Psoas muscle (tissue), 7 donors: ENCODE measurements at regions not wholly inside any gene's neighbourhood (a gene's known extent, or its start where the extent isn't known, plus 50 kb on each side); places are given as distances from the start of the nearest gene placed in this dataset.

Source experiments
- ATAC-seq, 4 donors: fragments of 200-7000 bp; cut with Tn5 transposase; one replicate each; pipeline ENCODE4 v1.9.1; 2020; ENCODE audit warnings: moderate library complexity in 3 of 4, mild to moderate bottlenecking in 2 of 4
- DNase-seq, 2 donors: peaks; one replicate each; pipeline ENCODE4 v3.0.0-alpha.2; 2020
- H3K27ac ChIP-seq: fragments of 200-600 bp; one replicate; pipeline ENCODE4 v1.8.0; 2022
- H3K27me3 ChIP-seq, 3 donors: fragments of 200-600 bp in 1 of 3; one replicate each; pipeline versions ENCODE4 v1.6.1 to v1.8.0; 2013 to 2022; ENCODE audit warnings: low read length in 2 of 3, mild to moderate bottlenecking in 2 of 3, moderate library complexity in 1 of 3; ENCODE audit not compliant: insufficient read depth in 3 of 3
- H3K36me3 ChIP-seq, 2 donors: fragments of 200-600 bp in 1 of 2; one replicate each; pipeline versions ENCODE4 v1.6.1 to v1.8.0; 2013 to 2022; ENCODE audit warnings: low read depth in 1 of 2, mild to moderate bottlenecking in 1 of 2, moderate library complexity in 1 of 2; ENCODE audit not compliant: insufficient read depth in 1 of 2
- H3K4me1 ChIP-seq: fragments of 200-600 bp; one replicate; pipeline ENCODE4 v1.8.0; 2022
- H3K4me3 ChIP-seq: fragments of 200-600 bp; one replicate; pipeline ENCODE4 v1.8.0; 2022; ENCODE audit warnings: mild to moderate bottlenecking
- H3K9me3 ChIP-seq: fragments of 200-600 bp; one replicate; pipeline ENCODE4 v1.8.0; 2022
- WGBS, 3 donors: extraction: QIAGEN DNeasy Blood & Tissue Kit; methylation state at CpG; one replicate each; pipeline versions ENCODE4 v1.1.6 to v1.1.7; 2013; 5-methylcytosine and 5-hydroxymethylcytosine counted together
- intact Hi-C, 2 donors: fragments of 100-400 bp; cut with DNase I; formaldehyde crosslinking; loops; one replicate each; pipeline versions ENCODE4 v1.11.0 to v1.14.2; 2022
- TF ChIP-seq, protein P1 (sequence below): fragments of 200-600 bp; IDR thresholded peaks from one replicate; pipeline ENCODE4 v1.8.0; 2022; ENCODE audit warnings: antibody characterized with exemption
- donor health status: healthy with polysubstance abuse.
- donor health status: DM: no; HTN: no; CAD: no; lungs with moderate emphysema.
- donor health status: Bipolar disorder and iron deficiency.
- donor health status: healthy.
- donor health status: DM: yes; HTN: yes; CAD: no.
- donor health status: DM: no; HTN: no; CAD: no.
- donor health status: DM: yes; HTN: yes; CAD: no.

DNA sequence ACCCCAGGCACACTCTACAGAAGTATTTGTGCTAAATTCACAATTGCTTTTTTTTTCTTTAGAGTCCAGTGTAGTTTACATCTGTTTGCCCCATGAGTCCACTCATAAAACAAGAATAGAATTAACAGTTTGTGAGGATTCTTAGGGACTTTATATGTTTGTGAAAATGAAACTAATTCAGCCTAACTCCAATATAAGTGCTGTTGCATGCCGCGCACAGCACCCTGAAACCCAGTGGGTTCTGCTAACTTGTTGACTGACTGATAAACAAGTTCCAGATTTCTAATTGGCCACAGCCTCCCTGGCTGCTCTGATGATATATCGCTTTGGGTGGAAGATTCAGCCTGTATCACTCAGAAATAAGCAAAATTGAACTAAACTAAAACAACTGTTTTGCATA is 561.4 kb downstream of the PKHD1 start:
- H3K27me3 ChIP-seq: peaks cover 0 to 2% (median 0%) of the 10 kb centered on the region in 3 donors
- TF ChIP-seq, protein P1, sequence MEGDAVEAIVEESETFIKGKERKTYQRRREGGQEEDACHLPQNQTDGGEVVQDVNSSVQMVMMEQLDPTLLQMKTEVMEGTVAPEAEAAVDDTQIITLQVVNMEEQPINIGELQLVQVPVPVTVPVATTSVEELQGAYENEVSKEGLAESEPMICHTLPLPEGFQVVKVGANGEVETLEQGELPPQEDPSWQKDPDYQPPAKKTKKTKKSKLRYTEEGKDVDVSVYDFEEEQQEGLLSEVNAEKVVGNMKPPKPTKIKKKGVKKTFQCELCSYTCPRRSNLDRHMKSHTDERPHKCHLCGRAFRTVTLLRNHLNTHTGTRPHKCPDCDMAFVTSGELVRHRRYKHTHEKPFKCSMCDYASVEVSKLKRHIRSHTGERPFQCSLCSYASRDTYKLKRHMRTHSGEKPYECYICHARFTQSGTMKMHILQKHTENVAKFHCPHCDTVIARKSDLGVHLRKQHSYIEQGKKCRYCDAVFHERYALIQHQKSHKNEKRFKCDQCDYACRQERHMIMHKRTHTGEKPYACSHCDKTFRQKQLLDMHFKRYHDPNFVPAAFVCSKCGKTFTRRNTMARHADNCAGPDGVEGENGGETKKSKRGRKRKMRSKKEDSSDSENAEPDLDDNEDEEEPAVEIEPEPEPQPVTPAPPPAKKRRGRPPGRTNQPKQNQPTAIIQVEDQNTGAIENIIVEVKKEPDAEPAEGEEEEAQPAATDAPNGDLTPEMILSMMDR: no peak
- WGBS, 3 donors: 86 to 92% (median 90%) methylated on average over 3 of the region's 3 CpGs
- intact Hi-C loops: no loop called here
- no peaks in the 10 kb centered on the region for H3K9me3 ChIP-seq
- ATAC-seq: no peak
- DNase-seq: no peak
- no peak overlapping the region for H3K4me3 ChIP-seq
- H3K4me1 ChIP-seq: no peaks in the 10 kb centered on the region
- H3K36me3 ChIP-seq: no peaks in the 10 kb centered on the region
- no peak overlapping the region for H3K27ac ChIP-seq

DNA sequence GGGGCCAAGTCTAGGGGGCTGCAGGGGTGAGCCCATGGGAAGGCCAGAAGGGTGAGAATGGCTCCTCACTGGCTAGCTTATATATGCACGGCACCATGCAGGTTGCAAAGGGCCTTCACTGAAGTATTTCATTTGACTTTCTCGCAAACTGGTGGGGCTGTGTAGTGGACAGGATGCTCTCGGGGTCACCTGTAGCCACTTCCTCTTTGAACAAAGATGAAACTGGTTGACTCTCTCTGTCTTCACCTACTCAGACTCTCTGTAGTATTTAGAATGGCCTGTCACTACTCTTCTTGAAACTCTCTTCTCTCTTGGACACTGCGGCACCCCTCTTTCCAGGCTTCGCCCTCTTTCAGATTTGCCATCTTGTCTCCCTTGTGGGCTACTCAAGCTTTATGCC is 560.5 kb downstream of the PKHD1 start:
- Histone ChIP-seq H3K9me3 (no peaks in the 10 kb centered on the region), H3K4me3 (no peak overlapping the region), H3K27me3 (peaks cover 0 to 2% (median 0%) of the 10 kb centered on the region in 3 donors), H3K27ac (no peak overlapping the region), H3K36me3 (no peaks in the 10 kb centered on the region), H3K4me1 (no peaks in the 10 kb centered on the region)
- DNase-seq (no peak), ATAC-seq (no peak)
- intact Hi-C loops: no loop called here
- WGBS, 3 donors: 76 to 89% (median 86%) methylated on average over 4 to 5 of the region's 5 CpGs
- TF ChIP-seq, protein P1: no peak

DNA sequence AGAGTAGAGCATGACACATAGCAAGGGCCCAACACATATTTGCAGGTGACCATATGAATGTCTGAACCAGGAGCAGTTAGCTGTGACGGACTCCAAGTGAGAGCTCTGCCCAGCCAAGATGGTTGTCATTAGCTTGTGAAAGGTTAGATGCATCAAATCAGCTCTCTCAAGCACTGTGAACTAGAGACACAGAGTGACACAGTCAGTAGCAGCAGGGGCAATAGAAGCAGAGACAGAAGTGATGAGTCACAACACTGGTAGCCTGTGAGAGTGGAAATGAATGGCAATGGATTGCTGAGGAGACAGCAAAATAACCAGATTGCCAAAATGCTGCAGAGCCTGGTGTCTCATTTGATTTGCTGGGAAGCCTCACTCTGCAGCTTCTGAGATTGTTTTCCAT is 558.9 kb downstream of the PKHD1 start:
- H3K36me3 ChIP-seq: no peaks in the 10 kb centered on the region
- DNase-seq: no peak
- TF ChIP-seq, protein P1: no peak
- peaks cover 0 to 2% (median 0%) of the 10 kb centered on the region in 3 donors for H3K27me3 ChIP-seq
- ATAC-seq: no peak
- H3K9me3 ChIP-seq: no peaks in the 10 kb centered on the region
- no peak overlapping the region for H3K4me3 ChIP-seq
- H3K27ac ChIP-seq: no peak overlapping the region
- 81 to 88% (median 86%) methylated on average over 1 of the region's 1 CpG for WGBS, 3 donors
- H3K4me1 ChIP-seq: no peaks in the 10 kb centered on the region
- intact Hi-C loops: no loop called here

DNA sequence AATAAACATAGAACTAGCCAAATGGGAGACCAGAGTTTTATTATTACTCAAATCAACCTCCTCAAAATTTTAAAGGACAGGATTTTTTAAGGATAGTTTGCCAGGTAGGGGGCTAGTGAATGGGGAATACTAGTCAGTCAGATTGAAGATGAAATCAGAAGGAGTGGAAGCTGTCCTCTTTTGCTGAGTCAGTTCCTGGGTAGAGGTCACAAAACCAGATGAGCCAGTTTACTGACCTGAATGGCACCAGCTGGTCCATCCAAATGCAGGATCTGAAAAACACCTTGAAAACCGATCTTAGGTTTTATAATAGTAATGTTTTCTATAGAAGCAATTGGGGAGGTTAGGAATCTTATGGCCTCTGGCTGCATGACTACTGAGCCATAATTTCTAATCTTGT is 558.2 kb downstream of the PKHD1 start:
- TF ChIP-seq, protein P1: no peak
- DNase-seq (no peak), ATAC-seq (no peak)
- Histone ChIP-seq H3K27me3 (peaks cover 0 to 2% (median 0%) of the 10 kb centered on the region in 3 donors), H3K4me3 (no peak overlapping the region), H3K4me1 (no peaks in the 10 kb centered on the region), H3K27ac (no peak overlapping the region), H3K9me3 (no peaks in the 10 kb centered on the region), H3K36me3 (no peaks in the 10 kb centered on the region)
- intact Hi-C loops: no loop called here
- 78 to 96% (median 87%) methylated on average over 1 of the region's 1 CpG for WGBS, 3 donors

DNA sequence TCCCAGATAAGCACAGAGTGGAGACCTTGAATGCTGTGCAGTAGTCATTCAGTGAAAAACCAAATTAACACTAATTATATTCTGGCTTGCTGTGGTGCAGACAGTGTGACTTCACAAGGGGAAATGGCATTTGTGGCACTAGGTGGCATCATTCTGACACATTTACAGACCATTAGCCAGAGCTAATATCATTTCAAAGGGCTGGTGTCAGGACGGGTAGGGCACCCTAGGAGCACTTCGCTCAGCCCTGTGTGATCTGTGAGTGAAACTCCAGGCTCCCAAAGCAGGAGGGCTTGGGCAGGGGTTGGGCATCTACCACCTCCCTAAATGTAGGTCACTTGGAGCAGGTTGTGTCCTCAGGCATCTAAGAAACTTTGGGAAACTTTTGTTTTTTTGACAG is 555.8 kb downstream of the PKHD1 start:
- ATAC-seq: no peak
- no peaks in the 10 kb centered on the region for H3K9me3 ChIP-seq
- 47 to 76% (median 57%) methylated on average over 2 of the region's 2 CpGs for WGBS, 3 donors
- TF ChIP-seq, protein P1: no peak
- intact Hi-C loops: loop anchor here in 1 of 2 donors (10.0 kb wide), 1 partner anchor 493 kb away; no protein-coding TSS in a partner anchor
- no peaks in the 10 kb centered on the region for H3K27me3 ChIP-seq
- H3K27ac ChIP-seq: no peak overlapping the region
- no peak for DNase-seq
- H3K4me3 ChIP-seq: no peak overlapping the region
- H3K36me3 ChIP-seq: no peaks in the 10 kb centered on the region
- H3K4me1 ChIP-seq: no peaks in the 10 kb centered on the region
